ENCODE measurements at regions not wholly inside any gene's neighbourhood (a gene's known extent, or its start where the extent isn't known, plus 50 kb on each side); places are given as distances from the start of the nearest gene placed in this dataset.

GRCh38 chr12:131253376-131254026, 299.8 kb downstream of the ADGRD1 start:
- TF ChIP-seq SMC3 (IDR thresholded peaks at IDR 0.05; ENCODE audit: low read depth, low read length) (no peak), POLR2A (IDR thresholded peaks at IDR 0.05; ENCODE audit: low read depth, low read length) (no peak), CTCF (conservative IDR thresholded peaks at IDR 0.05; ENCODE audit: low read depth, low read length) (no peak), BHLHE40 (IDR thresholded peaks at IDR 0.05; ENCODE audit: low read depth, low read length) (no peak), RCOR1 (IDR thresholded peaks at IDR 0.05; ENCODE audit: insufficient replicate concordance, low read length) (no peak), CEBPB (IDR thresholded peaks at IDR 0.05; ENCODE audit: low read depth, low read length) (no peak), RFX5 (IDR thresholded peaks at IDR 0.05; ENCODE audit: low read depth, low read length) (no peak), MXI1 (IDR thresholded peaks at IDR 0.05; ENCODE audit: borderline replicate concordance, low read depth, low read length) (no peak)

Measured in IMR-90 (cell line).